Mucosa of descending colon (tissue), 3 donors: ENCODE measurements at regions not wholly inside any gene's neighbourhood (a gene's known extent, or its start where the extent isn't known, plus 50 kb on each side); places are given as distances from the start of the nearest gene placed in this dataset.

Experiments
- ATAC-seq: fragments of 200-7000 bp; cut with Tn5 transposase; one replicate; pipeline ENCODE4 v1.9.1; 2020; ENCODE audit warnings: mild to moderate bottlenecking, moderate library complexity
- DNase-seq, 3 donors: peaks; one replicate each; pipeline ENCODE4 v3.0.0-alpha.2; 2020
- H3K36me3 ChIP-seq: fragments of 200-600 bp; one replicate; pipeline ENCODE4 v1.8.0; 2021; ENCODE audit warnings: low read depth, mild to moderate bottlenecking
- H3K4me1 ChIP-seq: fragments of 200-600 bp; one replicate; pipeline ENCODE4 v1.8.0; 2021; ENCODE audit warnings: low read depth, mild to moderate bottlenecking
- H3K4me3 ChIP-seq: fragments of 200-600 bp; one replicate; pipeline ENCODE4 v1.8.0; 2021; ENCODE audit warnings: mild to moderate bottlenecking
- H3K9me3 ChIP-seq: fragments of 200-600 bp; one replicate; pipeline ENCODE4 v1.8.0; 2021; ENCODE audit warnings: mild to moderate bottlenecking
- CTCF ChIP-seq: fragments of 200-600 bp; IDR thresholded peaks from one replicate; pipeline ENCODE4 v1.8.0; 2022; ENCODE audit warnings: antibody characterized with exemption, mild to moderate bottlenecking
- intact Hi-C, 2 donors: fragments of 100-400 bp; cut with DNase I in 1 of 2; cut with micrococcal nuclease in 1 of 2; formaldehyde crosslinking; loops; one replicate each; pipeline versions ENCODE4 v1.11.0 to v1.11.1; 2022; cut with DNase I, micrococcal nuclease
- donor health status: DM: no; HTN: no; CAD: no; lungs with moderate emphysema.
- donor health status: DM: no; HTN: no; CAD: no.
- donor health status: DM: no; HTN: yes; CAD: no.

- intact Hi-C loops, result no loop called here
- DNase-seq, result no peak
- H3K36me3 ChIP-seq, result no peaks in the 10 kb centered on the region
- no peaks in the 10 kb centered on the region for H3K9me3 ChIP-seq
- ATAC-seq, result no peak
- TF ChIP-seq CTCF, result no peak
- no peaks in the 10 kb centered on the region for H3K4me1 ChIP-seq
- no peak overlapping the region for H3K4me3 ChIP-seq
Measured at GRCh38 chrX:25548811-25549210, 533.0 kb upstream of the ARX start.

- intact Hi-C loops, result no loop called here
Measured at GRCh38 chrX:25555521-25555920, 539.8 kb upstream of the ARX start.

GRCh38 chrX:25558137-25558536 lies 542.4 kb upstream of the ARX start:
- H3K4me3 ChIP-seq, result no peak overlapping the region
- H3K36me3 ChIP-seq, result no peaks in the 10 kb centered on the region
- H3K9me3 ChIP-seq, result no peaks in the 10 kb centered on the region
- H3K4me1 ChIP-seq, result no peaks in the 10 kb centered on the region
- TF ChIP-seq CTCF, result no peak
- DNase-seq (no peak), ATAC-seq (no peak)
- intact Hi-C loops, result no loop called here

More at GRCh38 chrX:25555521-25555920, 539.8 kb upstream of the ARX start:
- ATAC-seq (no peak), DNase-seq (no peak)
- Histone ChIP-seq H3K4me1 (no peaks in the 10 kb centered on the region), H3K9me3 (no peaks in the 10 kb centered on the region), H3K4me3 (no peak overlapping the region), H3K36me3 (no peaks in the 10 kb centered on the region)
- TF ChIP-seq CTCF, result no peak

GRCh38 chrX:25561190-25561589 lies 545.4 kb upstream of the ARX start:
- TF ChIP-seq CTCF, result no peak
- intact Hi-C loops, result no loop called here
- Histone ChIP-seq H3K4me3 (no peak overlapping the region), H3K36me3 (no peaks in the 10 kb centered on the region), H3K9me3 (no peaks in the 10 kb centered on the region), H3K4me1 (no peaks in the 10 kb centered on the region)
- ATAC-seq (no peak), DNase-seq (no peak)

GRCh38 chrX:25573631-25574030 lies 557.9 kb upstream of the ARX start:
- Histone ChIP-seq H3K36me3 (no peaks in the 10 kb centered on the region), H3K4me3 (no peak overlapping the region), H3K9me3 (peaks cover 7% of the 10 kb centered on the region), H3K4me1 (no peaks in the 10 kb centered on the region)
- ATAC-seq (no peak), DNase-seq (no peak)
- intact Hi-C loops, result no loop called here
- no peak for TF ChIP-seq CTCF

- Histone ChIP-seq H3K4me1 (no peaks in the 10 kb centered on the region), H3K4me3 (no peak overlapping the region), H3K9me3 (no peaks in the 10 kb centered on the region), H3K36me3 (no peaks in the 10 kb centered on the region)
- DNase-seq, result no peak
- intact Hi-C loops, result no loop called here
- no peak for ATAC-seq
- no peak for TF ChIP-seq CTCF
Measured at GRCh38 chrX:25596921-25597320, 541.2 kb upstream of the MAGEB18 start.
